HEK293 (cell line): ENCODE measurements at regions not wholly inside any gene's neighbourhood (a gene's known extent, or its start where the extent isn't known, plus 50 kb on each side); places are given as distances from the start of the nearest gene placed in this dataset.

Source experiments
- CTCF ChIA-PET: fragments of 350-600 bp; formaldehyde crosslinking; extraction: SDS; loops from one replicate; lab custom pipeline; 2021; ENCODE audit warnings: antibody characterized with exemption; lab: Yijun Ruan, JAX
- POLR2A ChIA-PET: fragments of 300-600 bp; formaldehyde crosslinking; extraction: SDS; loops from one replicate; lab custom pipeline; 2020; ENCODE audit warnings: antibody characterized with exemption, inconsistent platforms; lab: Yijun Ruan, JAX
- H3K27ac ChIP-seq: fragments of 200-500 bp; sonication (Bioruptor generic); 2 replicates; pipeline ENCODE4 v1.5.1; 2014; ENCODE audit warnings: low read depth, low read length, control low read depth, inconsistent platforms; ENCODE audit errors: extremely low read depth
- H3K36me3 ChIP-seq, 2 experiments: fragments of 200-500 bp in 1 of 2; sonication (Bioruptor generic) in 1 of 2; 1 replicate in 1 of 2; 2 replicates in 1 of 2; pipeline ENCODE4 v1.5.1; 2014 to 2017; ENCODE audit warnings: inconsistent platforms in 2 of 2, low read length in 2 of 2; ENCODE audit not compliant: control insufficient read depth in 2 of 2, insufficient read depth in 1 of 2
- H3K4me1 ChIP-seq: fragments of 200-500 bp; sonication (Bioruptor generic); 2 replicates; pipeline ENCODE4 v1.5.1; 2014; ENCODE audit warnings: mild to moderate bottlenecking, low read length, inconsistent platforms; ENCODE audit not compliant: control insufficient read depth, insufficient read depth
- H3K4me3 ChIP-seq: 2 replicates; pipeline ENCODE4 v1.5.1; 2011; ENCODE audit warnings: low read depth, mild to moderate bottlenecking, control low read depth, low read length, moderate library complexity
- H3K9me3 ChIP-seq: fragments of 200-500 bp; sonication (Bioruptor generic); 2 replicates; pipeline ENCODE4 v1.5.1; 2014; ENCODE audit warnings: low read depth, low read length, inconsistent platforms; ENCODE audit not compliant: control insufficient read depth, insufficient read depth
- BCL11A ChIP-seq: fragments of 450-650 bp; formaldehyde crosslinking; IDR thresholded peaks from 2 replicates; pipeline ENCODE4 v1.5.1; 2016; ENCODE audit warnings: low read depth, missing biosample characterization, missing genetic modification characterization
- PATZ1 ChIP-seq: fragments of 450-650 bp; formaldehyde crosslinking; IDR thresholded peaks from 2 replicates; pipeline ENCODE4 v1.5.1; 2016; ENCODE audit warnings: missing biosample characterization, missing genetic modification characterization
- RBAK ChIP-seq: fragments of 450-650 bp; formaldehyde crosslinking; IDR thresholded peaks from 2 replicates; pipeline ENCODE4 v1.5.1; 2016; ENCODE audit warnings: missing biosample characterization, missing genetic modification characterization
- REPIN1 ChIP-seq: fragments of 450-650 bp; formaldehyde crosslinking; IDR thresholded peaks from 2 replicates; pipeline ENCODE4 v1.5.1; 2017; ENCODE audit warnings: missing biosample characterization, missing genetic modification characterization, low read depth
- SP7 ChIP-seq: fragments of 450-650 bp; formaldehyde crosslinking; IDR thresholded peaks from 2 replicates; pipeline ENCODE4 v1.5.1; 2016; ENCODE audit warnings: missing biosample characterization, missing genetic modification characterization
- WT1 ChIP-seq: fragments of 450-650 bp; formaldehyde crosslinking; IDR thresholded peaks from 2 replicates; pipeline ENCODE4 v1.5.1; 2016; ENCODE audit warnings: missing biosample characterization, missing genetic modification characterization
- ZBTB20 ChIP-seq: fragments of 450-650 bp; formaldehyde crosslinking; IDR thresholded peaks from 2 replicates; pipeline ENCODE4 v1.5.1; 2016; ENCODE audit warnings: missing biosample characterization, missing genetic modification characterization
- ZBTB21 ChIP-seq: fragments of 450-650 bp; formaldehyde crosslinking; IDR thresholded peaks from 2 replicates; pipeline ENCODE4 v1.5.1; 2017; ENCODE audit warnings: missing biosample characterization, missing genetic modification characterization
- ZEB2 ChIP-seq: fragments of 450-650 bp; formaldehyde crosslinking; IDR thresholded peaks from 2 replicates; pipeline ENCODE4 v1.5.1; 2016; ENCODE audit warnings: missing biosample characterization, missing genetic modification characterization
- ZFP37 ChIP-seq: fragments of 450-650 bp; formaldehyde crosslinking; IDR thresholded peaks from 2 replicates; pipeline ENCODE4 v1.5.1; 2016; ENCODE audit warnings: missing biosample characterization, missing genetic modification characterization
- ZFP41 ChIP-seq: fragments of 450-650 bp; formaldehyde crosslinking; IDR thresholded peaks from 2 replicates; pipeline ENCODE4 v1.5.1; 2016; ENCODE audit warnings: missing biosample characterization, missing genetic modification characterization, borderline replicate concordance
- ZNF138 ChIP-seq: fragments of 450-650 bp; formaldehyde crosslinking; IDR thresholded peaks from 2 replicates; pipeline ENCODE4 v1.5.1; 2016; ENCODE audit warnings: missing biosample characterization, missing genetic modification characterization, borderline replicate concordance
- ZNF146 ChIP-seq: fragments of 450-650 bp; formaldehyde crosslinking; IDR thresholded peaks from 2 replicates; pipeline ENCODE4 v1.5.1; 2016; ENCODE audit warnings: missing biosample characterization, missing genetic modification characterization
- ZNF148 ChIP-seq: fragments of 450-650 bp; formaldehyde crosslinking; IDR thresholded peaks from 2 replicates; pipeline ENCODE4 v1.5.0; 2017; ENCODE audit warnings: missing biosample characterization, missing genetic modification characterization, borderline replicate concordance
- ZNF157 ChIP-seq: fragments of 450-650 bp; formaldehyde crosslinking; IDR thresholded peaks from 2 replicates; pipeline ENCODE4 v1.5.1; 2016; ENCODE audit warnings: missing biosample characterization, missing genetic modification characterization
- ZNF518A ChIP-seq: fragments of 450-650 bp; formaldehyde crosslinking; conservative IDR thresholded peaks from 2 replicates; pipeline ENCODE4 v1.5.1; 2016; ENCODE audit warnings: low read depth, missing biosample characterization, missing genetic modification characterization
- ZNF629 ChIP-seq: fragments of 450-650 bp; formaldehyde crosslinking; IDR thresholded peaks from 2 replicates; pipeline ENCODE4 v1.5.1; 2017; ENCODE audit warnings: missing biosample characterization, missing genetic modification characterization
- ZSCAN23 ChIP-seq: fragments of 450-650 bp; formaldehyde crosslinking; IDR thresholded peaks from 2 replicates; pipeline ENCODE4 v1.5.1; 2016; ENCODE audit warnings: missing biosample characterization, missing genetic modification characterization

GRCh38 chr16:81179219-81179618, 59.3 kb upstream of the BCO1 start:
- H3K9me3 ChIP-seq, result no peaks in the 10 kb centered on the region
- H3K4me3 ChIP-seq, result no peak overlapping the region
- no peaks in the 10 kb centered on the region for H3K4me1 ChIP-seq
- POLR2A ChIA-PET, result no interaction called here
- CTCF ChIA-PET, result interaction anchor here (2.1 kb wide), 1 partner anchor 25 kb away, joined by 4 read pairs; no protein-coding TSS in a partner anchor
- H3K36me3 ChIP-seq, result no peaks in the 10 kb centered on the region
- no peak overlapping the region for H3K27ac ChIP-seq
- TF ChIP-seq BCL11A (tag by site-specific recombination), result no peak
- TF ChIP-seq ZNF629 (tag by site-specific recombination), result no peak
- TF ChIP-seq ZNF518A, result no peak
- TF ChIP-seq ZBTB20, result no peak
- no peak for TF ChIP-seq ZNF157 (tag by site-specific recombination)
- no peak for TF ChIP-seq ZFP37 (tag by site-specific recombination)
- no peak for TF ChIP-seq ZNF148 (tag by site-specific recombination)
- no peak for TF ChIP-seq REPIN1 (tag by site-specific recombination)
- TF ChIP-seq ZBTB21, result no peak
- TF ChIP-seq ZNF146 (tag by site-specific recombination), result no peak

GRCh38 chr16:81175325-81175891, 63.1 kb upstream of the BCO1 start:
- Histone ChIP-seq H3K4me3 (no peak overlapping the region), H3K9me3 (no peaks in the 10 kb centered on the region), H3K36me3 (no peaks in the 10 kb centered on the region), H3K4me1 (no peaks in the 10 kb centered on the region), H3K27ac (no peak overlapping the region)
- ChIA-PET CTCF (no interaction called here), POLR2A (no interaction called here)
- TF ChIP-seq WT1 (no peak), RBAK (tag by site-specific recombination) (no peak), SP7 (tag by site-specific recombination) (no peak), ZFP41 (tag by site-specific recombination) (no peak), PATZ1 (no peak), ZEB2 (tag by site-specific recombination) (no peak), ZBTB21 (no peak), ZSCAN23 (tag by site-specific recombination) (no peak), ZNF138 (tag by site-specific recombination) (no peak)
